SU-DHL-6 (cell line): ENCODE measurements at regions not wholly inside any gene's neighbourhood (a gene's known extent, or its start where the extent isn't known, plus 50 kb on each side); places are given as distances from the start of the nearest gene placed in this dataset.
A peak's percentile ranks its signal among the peaks of the same experiment; 100 is the strongest.

Experiments used
- H2AFZ ChIP-seq: fragments of 200-600 bp; sonication (generic); 2 replicates; pipeline ENCODE4 v1.6.1; 2014; ENCODE audit warnings: low read depth, mild to moderate bottlenecking, moderate library complexity, mixed read lengths, antibody characterized with exemption, low read length; ENCODE audit not compliant: severe bottlenecking
- H3F3A ChIP-seq: fragments of 200-600 bp; shearing (Covaris generic); 2 replicates; pipeline ENCODE4 v1.6.0; 2016; ENCODE audit warnings: antibody characterized with exemption, mild to moderate bottlenecking; ENCODE audit not compliant: insufficient read depth
- H3K27ac ChIP-seq: fragments of 200-600 bp; sonication (generic); 2 replicates; pipeline ENCODE4 v1.5.1; 2016; ENCODE audit warnings: low read depth, mild to moderate bottlenecking, low read length, moderate library complexity, mixed read lengths
- H3K27me3 ChIP-seq: fragments of 200-600 bp; sonication (generic), shearing (Covaris generic); 2 replicates; pipeline ENCODE4 v1.6.0; 2014; ENCODE audit warnings: mild to moderate bottlenecking, low read length
- H3K36me3 ChIP-seq: fragments of 200-600 bp; sonication (generic); 2 replicates; pipeline ENCODE4 v1.6.1; 2014; ENCODE audit warnings: mild to moderate bottlenecking, low read length, mixed read lengths
- H3K4me2 ChIP-seq: fragments of 300-600, 200-600 bp; shearing (Covaris generic), sonication (generic); 2 replicates; pipeline ENCODE4 v1.6.0; 2014; ENCODE audit warnings: low read length, low read depth, mild to moderate bottlenecking; ENCODE audit not compliant: poor library complexity, severe bottlenecking
- H3K4me3 ChIP-seq: fragments of 200-600 bp; sonication (generic); 2 replicates; pipeline ENCODE4 v1.5.1; 2014; ENCODE audit warnings: antibody characterized with exemption, low read length, mild to moderate bottlenecking, mixed read lengths; ENCODE audit not compliant: insufficient read depth, poor library complexity, severe bottlenecking
- H3K79me2 ChIP-seq: fragments of 200-600 bp; sonication (generic); 2 replicates; pipeline ENCODE4 v1.6.1; 2014; ENCODE audit warnings: mild to moderate bottlenecking, low read length, moderate library complexity; ENCODE audit not compliant: insufficient read depth
- H3K9ac ChIP-seq: fragments of 200-600 bp; sonication (generic); 2 replicates; pipeline ENCODE4 v1.7.0; 2014; ENCODE audit warnings: mild to moderate bottlenecking, low read length
- H3K9me2 ChIP-seq: fragments of 200-600 bp; sonication (generic); replicated peaks from 2 replicates; pipeline ENCODE4 v1.6.1; 2014; ENCODE audit warnings: low read length; ENCODE audit not compliant: insufficient read depth
- H3K9me3 ChIP-seq: fragments of 200-600 bp; sonication (generic); 2 replicates; pipeline ENCODE4 v1.6.1; 2014; ENCODE audit warnings: low read length, mixed read lengths; ENCODE audit not compliant: insufficient read depth
- H4K20me1 ChIP-seq: fragments of 200-600 bp; sonication (generic); 2 replicates; pipeline ENCODE4 v1.6.1; 2014; ENCODE audit warnings: low read depth, mild to moderate bottlenecking, antibody characterized with exemption, low read length, moderate library complexity, mixed read lengths
- EZH2phosphoT487 ChIP-seq: fragments of 200-600 bp; sonication (generic), shearing (Covaris generic); conservative IDR thresholded peaks from 2 replicates; pipeline ENCODE4 v1.6.1; 2018; ENCODE audit warnings: mild to moderate bottlenecking, antibody characterized with exemption, low read length, moderate library complexity, mixed read lengths
- TF ChIP-seq, protein P1 (sequence below): fragments of 200-600 bp; sonication (generic); IDR thresholded peaks from one replicate; pipeline ENCODE4 v1.5.1; 2017; ENCODE audit warnings: antibody characterized with exemption, mild to moderate bottlenecking, low read length, moderate library complexity; ENCODE audit not compliant: insufficient read depth, poor library complexity, severe bottlenecking

DNA sequence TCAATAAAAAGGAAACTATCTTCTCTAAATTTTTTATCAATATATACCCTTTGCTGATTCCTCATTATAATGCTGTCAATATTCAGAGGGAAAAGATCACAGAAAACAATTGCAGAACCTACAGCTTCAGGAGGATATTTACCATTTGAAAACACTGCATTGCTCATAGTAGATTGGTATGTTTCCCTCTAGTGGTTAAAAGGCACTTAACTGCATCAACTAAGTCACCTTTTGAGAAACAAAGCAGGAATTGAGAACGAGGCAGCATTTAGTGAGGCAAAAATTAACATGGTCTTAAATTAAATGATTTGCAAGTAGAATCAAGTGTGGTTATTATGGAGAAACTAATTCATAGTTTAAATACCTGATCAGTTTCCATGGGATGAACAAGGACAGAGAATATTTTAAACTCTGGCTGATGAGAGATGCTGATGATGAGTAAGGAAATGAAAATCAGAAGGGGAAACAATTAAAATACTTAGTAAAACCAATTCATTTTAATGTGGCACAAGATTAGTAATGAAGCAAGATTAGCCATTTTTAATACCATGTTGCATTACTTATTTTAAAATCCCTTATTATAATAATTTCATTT is 642.1 kb downstream of the EPHA7 start:
- H3K9me2 ChIP-seq = no peaks in the 10 kb centered on the region
- H4K20me1 ChIP-seq = no peaks in the 10 kb centered on the region
- H3K9ac ChIP-seq = no peak overlapping the region
- no peak overlapping the region for H3K4me2 ChIP-seq
- no peak overlapping the region for H2AFZ ChIP-seq
- no peaks in the 10 kb centered on the region for H3K9me3 ChIP-seq
- H3K79me2 ChIP-seq = no peaks in the 10 kb centered on the region
- no peaks in the 10 kb centered on the region for H3K27me3 ChIP-seq
- no peak overlapping the region for H3K27ac ChIP-seq
- TF ChIP-seq, protein P1, sequence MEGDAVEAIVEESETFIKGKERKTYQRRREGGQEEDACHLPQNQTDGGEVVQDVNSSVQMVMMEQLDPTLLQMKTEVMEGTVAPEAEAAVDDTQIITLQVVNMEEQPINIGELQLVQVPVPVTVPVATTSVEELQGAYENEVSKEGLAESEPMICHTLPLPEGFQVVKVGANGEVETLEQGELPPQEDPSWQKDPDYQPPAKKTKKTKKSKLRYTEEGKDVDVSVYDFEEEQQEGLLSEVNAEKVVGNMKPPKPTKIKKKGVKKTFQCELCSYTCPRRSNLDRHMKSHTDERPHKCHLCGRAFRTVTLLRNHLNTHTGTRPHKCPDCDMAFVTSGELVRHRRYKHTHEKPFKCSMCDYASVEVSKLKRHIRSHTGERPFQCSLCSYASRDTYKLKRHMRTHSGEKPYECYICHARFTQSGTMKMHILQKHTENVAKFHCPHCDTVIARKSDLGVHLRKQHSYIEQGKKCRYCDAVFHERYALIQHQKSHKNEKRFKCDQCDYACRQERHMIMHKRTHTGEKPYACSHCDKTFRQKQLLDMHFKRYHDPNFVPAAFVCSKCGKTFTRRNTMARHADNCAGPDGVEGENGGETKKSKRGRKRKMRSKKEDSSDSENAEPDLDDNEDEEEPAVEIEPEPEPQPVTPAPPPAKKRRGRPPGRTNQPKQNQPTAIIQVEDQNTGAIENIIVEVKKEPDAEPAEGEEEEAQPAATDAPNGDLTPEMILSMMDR = peak; percentile 12
- no peak for TF ChIP-seq EZH2phosphoT487
- no peaks in the 10 kb centered on the region for H3K36me3 ChIP-seq
- no peaks in the 10 kb centered on the region for H3F3A ChIP-seq
- no peak overlapping the region for H3K4me3 ChIP-seq

DNA sequence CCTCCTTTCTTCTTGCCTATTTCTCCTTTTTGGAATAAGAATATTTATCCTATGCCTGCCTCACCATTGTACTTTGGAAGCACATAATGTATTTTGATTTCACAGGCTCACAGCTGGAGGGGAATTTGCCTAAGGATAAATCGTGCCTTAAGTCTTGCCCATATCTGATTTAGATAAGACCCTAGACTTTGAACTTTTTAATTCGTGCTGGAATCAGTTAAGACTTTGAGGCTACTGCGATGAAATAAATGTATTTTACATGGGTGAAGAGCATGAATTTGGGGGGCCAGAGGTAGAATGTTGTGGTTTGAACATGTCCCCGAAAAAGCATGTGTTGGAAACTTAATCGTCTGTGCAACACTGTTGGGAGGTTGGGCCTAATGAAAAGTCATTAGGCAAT is 648.8 kb downstream of the EPHA7 start:
- H3K79me2 ChIP-seq = no peaks in the 10 kb centered on the region
- H3K27me3 ChIP-seq = no peaks in the 10 kb centered on the region
- H3K9me3 ChIP-seq = no peaks in the 10 kb centered on the region
- H4K20me1 ChIP-seq = no peaks in the 10 kb centered on the region
- H3F3A ChIP-seq = no peaks in the 10 kb centered on the region
- no peaks in the 10 kb centered on the region for H3K9me2 ChIP-seq
- no peak overlapping the region for H3K4me3 ChIP-seq
- H3K9ac ChIP-seq = no peak overlapping the region
- H2AFZ ChIP-seq = no peak overlapping the region
- H3K27ac ChIP-seq = no peak overlapping the region
- TF ChIP-seq, protein P1 = no peak
- TF ChIP-seq EZH2phosphoT487 = no peak
- H3K36me3 ChIP-seq = no peaks in the 10 kb centered on the region
- H3K4me2 ChIP-seq = no peak overlapping the region

DNA sequence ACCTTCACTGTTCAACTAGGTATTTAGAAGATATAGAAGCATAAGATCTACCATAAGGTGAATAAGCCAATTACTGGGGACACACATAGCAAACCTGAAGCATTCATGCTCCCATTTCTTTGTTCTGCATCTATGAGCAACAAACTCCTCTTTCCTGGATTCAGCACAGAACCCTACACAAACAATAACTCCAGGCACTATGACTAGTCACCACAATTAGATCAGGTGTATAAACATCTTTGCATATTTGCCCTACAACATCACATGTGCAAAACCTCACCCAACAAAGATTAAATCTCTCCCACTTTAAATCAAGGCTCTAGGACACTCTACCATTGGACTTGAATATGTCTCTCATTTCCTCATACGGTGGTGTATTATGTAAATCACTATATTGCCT is 652.3 kb downstream of the EPHA7 start:
- H3K79me2 ChIP-seq = no peaks in the 10 kb centered on the region
- no peak overlapping the region for H3K4me2 ChIP-seq
- no peak overlapping the region for H3K9ac ChIP-seq
- no peaks in the 10 kb centered on the region for H3K9me2 ChIP-seq
- H3K4me3 ChIP-seq = no peak overlapping the region
- TF ChIP-seq, protein P1 = no peak
- TF ChIP-seq EZH2phosphoT487 = no peak
- H4K20me1 ChIP-seq = no peaks in the 10 kb centered on the region
- H3K36me3 ChIP-seq = no peaks in the 10 kb centered on the region
- no peaks in the 10 kb centered on the region for H3F3A ChIP-seq
- H3K27ac ChIP-seq = no peak overlapping the region
- H3K27me3 ChIP-seq = no peaks in the 10 kb centered on the region
- H2AFZ ChIP-seq = no peak overlapping the region
- no peaks in the 10 kb centered on the region for H3K9me3 ChIP-seq

DNA sequence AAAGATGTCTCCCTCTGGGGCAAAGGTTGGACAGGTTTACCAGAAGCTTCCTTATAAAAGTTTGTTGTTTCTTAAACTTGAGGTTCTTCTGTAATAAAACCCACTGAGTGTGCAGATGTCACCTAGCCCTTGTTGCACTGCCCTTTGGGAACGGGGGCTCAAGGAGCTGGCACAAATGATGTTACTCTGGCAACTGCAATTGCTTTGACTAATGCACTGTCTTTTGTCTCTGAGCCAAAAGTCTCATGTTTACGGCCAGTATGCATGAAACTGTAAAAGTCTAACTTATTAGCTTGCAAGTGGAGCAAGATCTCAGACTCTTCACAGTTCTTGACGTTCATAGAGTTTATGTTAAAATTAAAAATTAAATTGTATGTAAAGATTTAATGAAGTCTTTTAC is 655.7 kb downstream of the EPHA7 start:
- Histone ChIP-seq H3K9me3 (no peaks in the 10 kb centered on the region), H3K27me3 (no peaks in the 10 kb centered on the region), H3F3A (no peaks in the 10 kb centered on the region), H3K4me2 (no peak overlapping the region), H3K79me2 (no peaks in the 10 kb centered on the region), H3K4me3 (no peak overlapping the region), H4K20me1 (no peaks in the 10 kb centered on the region), H2AFZ (no peak overlapping the region), H3K27ac (no peak overlapping the region), H3K9ac (no peak overlapping the region), H3K36me3 (no peaks in the 10 kb centered on the region), H3K9me2 (no peaks in the 10 kb centered on the region)
- TF ChIP-seq, protein P1 = no peak
